WTC11 (cell line): ENCODE measurements at regions not wholly inside any gene's neighbourhood (a gene's known extent, or its start where the extent isn't known, plus 50 kb on each side); places are given as distances from the start of the nearest gene placed in this dataset.

Experiments
- ATF3 ChIP-seq: sonication (generic); formaldehyde crosslinking; conservative IDR thresholded peaks from 2 replicates; pipeline ENCODE4 v1.8.1; 2022; ENCODE audit warnings: mild to moderate bottlenecking, missing genetic modification reagents
- CREB1 ChIP-seq: sonication (generic); formaldehyde crosslinking; IDR thresholded peaks from 2 replicates; pipeline ENCODE4 v1.8.0; 2023; ENCODE audit warnings: mild to moderate bottlenecking, missing genetic modification reagents
- CTCF ChIP-seq: fragments of 200-600 bp; IDR thresholded peaks from 2 replicates; pipeline ENCODE4 v1.8.0; 2022; ENCODE audit warnings: antibody characterized with exemption
- ESRRA ChIP-seq: sonication (generic); formaldehyde crosslinking; IDR thresholded peaks from 2 replicates; pipeline ENCODE4 v1.8.1; 2022; ENCODE audit warnings: mild to moderate bottlenecking, missing genetic modification reagents, borderline replicate concordance
- FOXP1 ChIP-seq: sonication (generic); formaldehyde crosslinking; IDR thresholded peaks from 2 replicates; pipeline ENCODE4 v1.8.0; 2022; ENCODE audit warnings: missing genetic modification reagents, mild to moderate bottlenecking, moderate library complexity, borderline replicate concordance
- NFE2L1 ChIP-seq: sonication (generic); formaldehyde crosslinking; IDR thresholded peaks from 2 replicates; pipeline ENCODE4 v1.8.1; 2023; ENCODE audit warnings: missing genetic modification reagents
- NR1H2 ChIP-seq: sonication (generic); formaldehyde crosslinking; IDR thresholded peaks from 2 replicates; pipeline ENCODE4 v1.9.0; 2021; ENCODE audit warnings: mild to moderate bottlenecking, moderate library complexity, missing genetic modification reagents
- TEAD4 ChIP-seq: sonication (generic); formaldehyde crosslinking; IDR thresholded peaks from 2 replicates; pipeline ENCODE4 v1.8.0; 2022; ENCODE audit warnings: mild to moderate bottlenecking, missing genetic modification reagents
- USF1 ChIP-seq: sonication (generic); formaldehyde crosslinking; IDR thresholded peaks from 2 replicates; pipeline ENCODE4 v1.8.0; 2022; ENCODE audit warnings: mild to moderate bottlenecking, missing genetic modification reagents
- USF2 ChIP-seq: sonication (generic); formaldehyde crosslinking; IDR thresholded peaks from 2 replicates; pipeline ENCODE4 v1.8.1; 2023; ENCODE audit warnings: mild to moderate bottlenecking, missing genetic modification reagents, moderate library complexity
- ZBTB21 ChIP-seq: sonication (generic); formaldehyde crosslinking; IDR thresholded peaks from 2 replicates; pipeline ENCODE4 v1.8.1; 2023; ENCODE audit warnings: mild to moderate bottlenecking, missing genetic modification reagents, borderline replicate concordance

GRCh38 chr12:13505636-13506035 lies 309.1 kb downstream of the EMP1 start:
- TF ChIP-seq CTCF, result no peak
- no peak for TF ChIP-seq NFE2L1 (CRISPR knock-in tag)
- no peak for TF ChIP-seq NR1H2 (CRISPR knock-in tag)
- TF ChIP-seq ATF3 (CRISPR knock-in tag), result no peak
- TF ChIP-seq USF1, result no peak
- TF ChIP-seq FOXP1 (CRISPR knock-in tag), result no peak
- no peak for TF ChIP-seq CREB1
- TF ChIP-seq USF2 (CRISPR knock-in tag), result no peak
- no peak for TF ChIP-seq ZBTB21
- no peak for TF ChIP-seq ESRRA (CRISPR knock-in tag)
- TF ChIP-seq TEAD4, result no peak
